GM21825 (cell line): ENCODE measurements at regions not wholly inside any gene's neighbourhood (a gene's known extent, or its start where the extent isn't known, plus 50 kb on each side); places are given as distances from the start of the nearest gene placed in this dataset.
A peak's percentile ranks its signal among the peaks of the same experiment; 100 is the strongest.

Experiments used
- ATAC-seq: cut with Tn5 transposase; IDR thresholded peaks from one replicate; pipeline ENCODE4 v1.9.1; 2021; ENCODE audit warnings: mild to moderate bottlenecking, moderate library complexity; ENCODE audit not compliant: unreplicated experiment

- ATAC-seq = no peak
These were observed 263.4 kb downstream of the TTLL7 start for GRCh38 chr1:83735526-83735925.

- ATAC-seq = no peak
These were observed 264.5 kb downstream of the TTLL7 start for GRCh38 chr1:83734420-83734819.

GRCh38 chr1:83725735-83726360, 273.1 kb downstream of the TTLL7 start:
- ATAC-seq = no peak

GRCh38 chr1:83718338-83718737, 280.6 kb downstream of the TTLL7 start:
- no peak for ATAC-seq

- ATAC-seq = no peak
These were observed 281.1 kb downstream of the TTLL7 start for GRCh38 chr1:83717785-83718184.

- no peak for ATAC-seq
These were observed 282.3 kb downstream of the TTLL7 start for GRCh38 chr1:83716641-83717040.

- ATAC-seq = no peak
These were observed 283.4 kb downstream of the TTLL7 start for GRCh38 chr1:83715550-83715949.

- no peak for ATAC-seq
These were observed 289.3 kb downstream of the TTLL7 start for GRCh38 chr1:83709662-83710061.

GRCh38 chr1:83706354-83706938, 292.5 kb downstream of the TTLL7 start:
- no peak for ATAC-seq

- ATAC-seq = no peak
These were observed 293.8 kb downstream of the TTLL7 start for GRCh38 chr1:83705091-83705490.

- ATAC-seq = no peak
These were observed 294.6 kb downstream of the TTLL7 start for GRCh38 chr1:83704350-83704749.

GRCh38 chr1:83702356-83702755, 296.6 kb downstream of the TTLL7 start:
- no peak for ATAC-seq

GRCh38 chr1:83701355-83701754, 297.6 kb downstream of the TTLL7 start:
- ATAC-seq = no peak

GRCh38 chr1:83698644-83699043, 300.3 kb downstream of the TTLL7 start:
- ATAC-seq = no peak

- ATAC-seq = no peak
These were observed 301.0 kb downstream of the TTLL7 start for GRCh38 chr1:83697961-83698360.

- ATAC-seq = no peak
These were observed 301.7 kb downstream of the TTLL7 start for GRCh38 chr1:83697220-83697619.

GRCh38 chr1:83694449-83694848, 304.5 kb downstream of the TTLL7 start:
- ATAC-seq = no peak

GRCh38 chr1:83693427-83694126, 305.4 kb downstream of the TTLL7 start:
- ATAC-seq = no peak

GRCh38 chr1:83692524-83693381, 306.2 kb downstream of the TTLL7 start:
- peak; percentile 65 for ATAC-seq

- no peak for ATAC-seq
These were observed 306.9 kb downstream of the TTLL7 start for GRCh38 chr1:83691953-83692500.
